Activated naive CD4-positive, alpha-beta T cell treated with anti-CD3 and anti-CD28 coated beads, Interleukin-2, amount 10 ng/mL, durations not matched to agents 7 days and 5 days (primary cell): ENCODE measurements at regions not wholly inside any gene's neighbourhood (a gene's known extent, or its start where the extent isn't known, plus 50 kb on each side); places are given as distances from the start of the nearest gene placed in this dataset.

Experiments used
- CTCF ChIA-PET: fragments of 350-600 bp; sonication (Branson Sonifier 250); formaldehyde crosslinking; loops from one replicate; lab custom pipeline; 2021; ENCODE audit warnings: antibody characterized with exemption; lab: Charles Lee
- DNase-seq: peaks from one replicate; pipeline ENCODE4 v3.0.0-alpha.2; 2020
- H3K27ac Mint-ChIP-seq: one replicate; pipeline ENCODE4 v1.8.0; 2021; ENCODE audit warnings: mild to moderate bottlenecking, moderate library complexity, mixed read lengths
- H3K27me3 Mint-ChIP-seq: one replicate; pipeline ENCODE4 v1.8.0; 2021; ENCODE audit warnings: mild to moderate bottlenecking, mixed read lengths
- H3K36me3 Mint-ChIP-seq: one replicate; pipeline ENCODE4 v1.8.0; 2021; ENCODE audit warnings: mixed read lengths
- H3K4me1 Mint-ChIP-seq: one replicate; pipeline ENCODE4 v1.8.0; 2021; ENCODE audit warnings: mixed read lengths
- H3K4me3 Mint-ChIP-seq: one replicate; pipeline ENCODE4 v1.8.0; 2021; ENCODE audit warnings: mild to moderate bottlenecking, moderate library complexity, mixed read lengths
- H3K9me3 Mint-ChIP-seq: one replicate; pipeline ENCODE4 v1.8.0; 2021; ENCODE audit warnings: mixed read lengths

DNA sequence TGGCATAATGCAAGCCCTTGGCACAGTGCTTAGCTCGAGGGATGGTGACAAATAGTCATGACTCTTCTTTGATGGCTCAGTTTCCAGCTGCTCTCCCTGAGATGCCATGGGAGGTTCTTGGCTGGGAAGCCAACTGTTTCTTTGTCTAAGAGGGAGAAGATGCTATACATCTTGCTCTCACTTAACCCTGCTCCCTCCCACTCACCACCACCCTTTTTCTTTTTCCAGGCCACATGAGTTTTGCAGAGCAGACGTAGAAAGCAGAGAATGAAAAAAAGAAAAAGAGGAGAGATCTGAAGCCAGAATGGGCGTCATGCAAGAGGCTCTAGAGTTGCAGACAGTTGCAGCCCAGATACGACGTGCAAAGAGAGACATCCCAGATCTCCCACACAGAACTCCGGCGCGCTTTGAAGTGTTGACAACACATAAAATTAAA, 160.5 kb downstream of the FGF18 start:
- Mint-ChIP-seq H3K4me1 (no peaks in the 10 kb centered on the region), H3K27ac (no peak overlapping the region), H3K9me3 (peaks cover 4% of the 10 kb centered on the region), H3K27me3 (peaks cover 5% of the 10 kb centered on the region), H3K36me3 (no peaks in the 10 kb centered on the region), H3K4me3 (no peak overlapping the region)
- CTCF ChIA-PET: no interaction called here
- no peak for DNase-seq

DNA sequence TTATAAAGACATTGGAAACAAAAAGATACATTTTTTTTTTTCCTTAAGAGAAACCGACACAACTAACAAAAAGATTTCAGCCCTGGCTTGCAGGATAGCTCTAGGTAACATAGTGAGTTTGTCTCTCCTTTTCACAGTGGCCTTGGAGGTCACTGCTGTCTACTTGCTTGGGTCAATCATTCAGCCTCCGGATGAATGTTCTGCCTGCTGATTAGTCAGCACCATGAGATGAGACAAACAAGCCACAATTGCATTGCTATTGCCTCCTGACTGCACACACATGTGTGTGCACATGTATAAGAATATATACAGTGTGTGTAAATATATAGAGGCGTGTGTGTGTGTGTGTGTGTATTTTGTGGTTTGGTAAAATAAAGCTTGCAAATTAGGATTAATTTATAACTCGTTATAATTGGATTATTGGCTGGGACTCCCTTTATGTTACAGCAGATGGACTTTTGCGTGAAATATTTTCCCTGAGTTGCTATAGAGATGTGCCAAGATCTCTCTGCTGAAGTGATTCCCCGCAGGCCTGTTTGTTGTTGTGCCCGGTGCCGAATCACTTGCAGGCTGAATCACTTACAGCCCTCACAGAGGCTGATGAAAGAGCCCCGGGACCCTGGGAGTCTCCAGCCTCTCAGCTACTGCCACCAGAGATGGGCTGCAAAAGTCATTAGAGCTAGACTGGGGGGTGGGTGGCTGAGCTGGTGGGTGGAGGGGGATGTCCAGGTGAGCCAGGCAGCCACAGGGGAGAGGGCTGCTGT, 161.2 kb downstream of the FGF18 start:
- H3K27ac Mint-ChIP-seq: no peak overlapping the region
- no peak for DNase-seq

DNA sequence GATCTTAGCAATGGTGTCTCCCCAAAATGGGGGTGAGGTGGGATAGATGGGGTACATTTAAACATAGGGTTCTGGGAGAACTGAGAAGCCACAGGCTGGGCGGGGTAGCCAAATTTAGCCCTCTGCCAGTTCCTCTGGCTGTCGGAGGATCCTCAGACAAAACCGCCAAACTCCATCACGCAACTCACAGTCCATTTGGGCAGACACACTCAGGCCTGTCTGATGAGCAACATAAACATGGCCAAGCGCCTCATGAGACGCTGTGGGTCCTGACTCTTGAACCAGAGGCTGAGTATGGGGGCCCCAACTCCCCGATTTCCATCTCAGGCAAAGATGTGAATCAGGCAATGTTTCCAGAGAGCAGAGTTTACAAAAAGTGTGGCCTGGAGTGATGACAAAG, 162.3 kb downstream of the FGF18 start:
- Mint-ChIP-seq H3K4me1 (no peaks in the 10 kb centered on the region), H3K27ac (no peak overlapping the region), H3K27me3 (peaks cover 5% of the 10 kb centered on the region), H3K4me3 (no peak overlapping the region), H3K9me3 (no peaks in the 10 kb centered on the region), H3K36me3 (no peaks in the 10 kb centered on the region)
- DNase-seq: no peak
- CTCF ChIA-PET: no interaction called here

More for the DNA sequence above, 161.2 kb downstream of the FGF18 start:
- Mint-ChIP-seq H3K4me3 (no peak overlapping the region), H3K27me3 (peaks cover 5% of the 10 kb centered on the region), H3K36me3 (no peaks in the 10 kb centered on the region), H3K9me3 (peaks cover 4% of the 10 kb centered on the region), H3K4me1 (no peaks in the 10 kb centered on the region)
- CTCF ChIA-PET: no interaction called here

DNA sequence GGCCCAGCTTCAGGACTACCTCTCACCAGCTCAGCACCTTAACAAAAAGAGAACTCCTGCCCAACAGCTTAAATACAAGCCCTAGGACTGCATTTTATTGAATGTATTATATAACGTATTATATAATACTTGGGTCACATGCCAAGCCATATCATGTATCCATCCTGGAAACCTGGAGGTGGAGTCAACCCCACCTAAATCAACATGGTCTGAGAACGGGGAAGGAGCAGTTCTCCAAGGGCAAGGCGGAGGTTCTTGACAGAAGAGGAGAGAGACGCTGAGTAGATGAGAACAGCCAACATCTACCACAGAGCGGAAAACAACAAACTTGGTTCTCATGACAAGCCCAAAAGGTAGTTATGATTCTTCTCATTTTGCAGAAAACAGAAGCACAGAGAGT, 163.4 kb downstream of the FGF18 start:
- H3K36me3 Mint-ChIP-seq: no peaks in the 10 kb centered on the region
- no peak overlapping the region for H3K27ac Mint-ChIP-seq
- H3K4me1 Mint-ChIP-seq: no peaks in the 10 kb centered on the region
- H3K4me3 Mint-ChIP-seq: no peak overlapping the region
- H3K9me3 Mint-ChIP-seq: no peaks in the 10 kb centered on the region
- DNase-seq: no peak
- CTCF ChIA-PET: interaction anchor here (1.1 kb wide), 1 partner anchor 96 kb away, joined by 3 read pairs; no protein-coding TSS in a partner anchor
- peaks cover 5% of the 10 kb centered on the region for H3K27me3 Mint-ChIP-seq

DNA sequence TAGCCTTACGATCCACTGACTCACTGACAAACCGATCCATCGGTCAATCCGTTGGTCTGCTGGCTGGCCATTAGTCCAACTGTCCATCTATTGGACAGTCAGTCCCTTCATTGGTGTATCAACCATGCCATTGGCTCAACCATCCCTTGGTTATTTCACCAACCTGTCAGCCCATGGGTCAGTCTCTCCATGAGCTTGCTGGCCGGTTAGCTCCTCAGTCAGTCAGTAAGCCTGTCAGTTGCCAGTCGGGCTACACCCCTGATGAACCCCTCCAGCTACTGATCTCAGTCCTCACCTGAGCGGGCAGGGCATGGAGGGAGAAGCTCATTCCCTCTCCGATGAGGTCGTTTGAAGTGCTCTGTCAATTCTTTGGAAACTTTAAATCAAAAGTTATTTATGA, 166.5 kb downstream of the FGF18 start:
- Mint-ChIP-seq H3K36me3 (no peaks in the 10 kb centered on the region), H3K27me3 (peaks cover 8% of the 10 kb centered on the region), H3K4me3 (no peak overlapping the region), H3K4me1 (no peaks in the 10 kb centered on the region), H3K9me3 (no peaks in the 10 kb centered on the region), H3K27ac (no peak overlapping the region)
- CTCF ChIA-PET: no interaction called here
- DNase-seq: no peak

DNA sequence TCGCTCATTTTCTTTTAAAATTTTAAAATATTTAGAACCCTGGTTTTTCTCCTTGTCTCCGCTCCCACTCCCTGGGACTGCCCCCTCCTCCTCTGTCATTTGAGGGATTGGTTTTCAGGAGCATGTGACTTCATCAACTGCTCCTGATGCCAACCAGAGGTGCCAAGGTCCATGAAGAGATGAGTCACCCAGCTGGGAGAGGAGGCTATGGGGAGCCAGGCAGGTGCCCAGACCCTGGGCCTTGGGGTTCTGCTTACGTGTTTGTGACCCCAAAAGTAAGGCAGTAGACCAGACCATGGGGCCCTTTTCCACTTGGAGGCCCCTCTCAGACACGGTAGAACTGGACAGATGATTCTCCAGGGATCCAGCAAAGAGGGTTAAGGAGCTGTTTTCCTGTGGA, 167.0 kb downstream of the FGF18 start:
- no peak for DNase-seq
- no peaks in the 10 kb centered on the region for H3K36me3 Mint-ChIP-seq
- H3K4me1 Mint-ChIP-seq: no peaks in the 10 kb centered on the region
- peaks cover 9% of the 10 kb centered on the region for H3K27me3 Mint-ChIP-seq
- H3K9me3 Mint-ChIP-seq: no peaks in the 10 kb centered on the region
- CTCF ChIA-PET: no interaction called here
- H3K27ac Mint-ChIP-seq: no peak overlapping the region
- no peak overlapping the region for H3K4me3 Mint-ChIP-seq

DNA sequence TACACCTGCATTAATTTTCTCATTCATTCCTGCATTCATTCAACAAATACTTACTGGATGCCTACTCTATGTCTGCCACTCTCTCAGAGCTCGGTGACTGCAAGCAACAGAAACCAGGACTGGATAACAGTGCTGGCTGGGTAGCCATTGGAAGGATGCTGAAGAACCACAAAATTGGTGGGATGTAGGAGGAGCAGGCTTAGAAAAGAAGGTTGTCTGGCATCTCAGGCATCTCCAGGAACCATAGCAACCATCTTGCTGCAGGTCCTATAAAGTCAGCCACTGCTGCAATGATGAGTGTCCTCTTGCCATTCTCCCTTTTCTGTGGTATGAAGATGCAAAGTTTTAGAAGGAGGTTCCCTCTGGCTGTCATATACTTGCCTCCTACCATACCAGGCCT, 168.6 kb downstream of the FGF18 start:
- DNase-seq: no peak

DNA sequence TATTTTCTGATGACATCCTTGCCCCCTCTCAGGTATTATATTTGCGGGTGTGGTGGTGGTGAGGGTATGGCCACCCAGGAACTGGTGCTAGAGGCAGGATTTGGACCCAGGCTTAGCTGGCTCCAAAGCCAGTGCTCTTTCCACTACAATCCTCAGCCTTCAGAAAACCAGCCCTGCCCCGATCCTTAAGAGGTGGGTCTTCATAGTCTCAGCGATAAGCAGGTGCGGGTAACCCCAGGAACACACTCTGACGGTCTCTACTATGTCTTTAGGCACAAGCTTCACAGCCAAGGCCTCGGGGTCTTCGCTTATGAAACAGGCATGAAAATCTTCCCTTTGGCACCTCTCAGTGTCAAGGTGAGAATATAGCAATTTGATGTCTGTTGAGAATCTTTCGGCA, 169.3 kb downstream of the FGF18 start:
- DNase-seq: no peak
- Mint-ChIP-seq H3K27me3 (peaks cover 4% of the 10 kb centered on the region), H3K27ac (no peak overlapping the region), H3K36me3 (no peaks in the 10 kb centered on the region), H3K4me1 (no peaks in the 10 kb centered on the region), H3K9me3 (no peaks in the 10 kb centered on the region), H3K4me3 (no peak overlapping the region)
- CTCF ChIA-PET: no interaction called here

More for the DNA sequence above, 168.6 kb downstream of the FGF18 start:
- CTCF ChIA-PET: no interaction called here
- no peak overlapping the region for H3K4me3 Mint-ChIP-seq
- no peak overlapping the region for H3K27ac Mint-ChIP-seq
- no peaks in the 10 kb centered on the region for H3K36me3 Mint-ChIP-seq
- peaks cover 7% of the 10 kb centered on the region for H3K27me3 Mint-ChIP-seq
- no peaks in the 10 kb centered on the region for H3K4me1 Mint-ChIP-seq
- no peaks in the 10 kb centered on the region for H3K9me3 Mint-ChIP-seq

DNA sequence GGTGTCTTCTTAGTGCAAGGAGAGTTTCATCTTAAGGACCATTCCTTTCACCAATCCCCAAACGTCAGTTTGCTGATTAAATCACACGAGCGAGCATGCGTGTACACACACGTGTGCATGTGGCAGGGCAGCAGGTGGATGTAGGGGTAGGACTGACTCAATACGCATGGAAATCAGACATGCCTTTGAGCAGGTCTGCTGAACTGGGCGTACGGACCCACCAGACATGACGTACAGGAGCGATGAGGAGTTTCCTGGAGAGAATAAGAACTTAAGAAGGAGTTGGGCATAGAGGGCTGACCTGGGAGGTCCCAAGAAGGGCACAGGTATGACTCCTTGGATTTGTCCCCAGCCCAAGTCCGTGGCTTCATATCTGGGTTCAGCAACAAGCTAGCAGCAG, 170.0 kb downstream of the FGF18 start:
- CTCF ChIA-PET: no interaction called here
- Mint-ChIP-seq H3K27ac (no peak overlapping the region), H3K4me1 (no peaks in the 10 kb centered on the region), H3K9me3 (no peaks in the 10 kb centered on the region), H3K36me3 (no peaks in the 10 kb centered on the region), H3K27me3 (peaks cover 4% of the 10 kb centered on the region), H3K4me3 (no peak overlapping the region)
- DNase-seq: no peak

DNA sequence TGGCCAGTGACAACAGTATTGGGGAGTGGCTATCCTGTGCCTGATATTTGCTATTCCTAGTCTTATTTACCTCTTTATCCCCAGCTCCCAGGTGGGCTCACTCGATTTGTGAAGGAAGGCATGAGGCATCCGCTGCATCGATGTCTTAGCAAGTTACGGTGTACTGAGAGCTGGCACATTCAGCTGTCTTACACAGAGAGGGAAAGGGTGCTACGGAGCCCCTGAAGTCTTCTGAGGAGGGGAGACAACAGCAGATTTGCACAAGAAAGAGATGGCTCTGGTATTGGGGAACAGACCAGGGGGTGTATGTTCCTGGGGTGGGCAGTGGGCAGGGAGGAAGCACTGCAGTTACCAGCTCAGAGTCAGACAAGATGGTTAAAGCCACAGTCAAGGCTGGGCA, 172.6 kb downstream of the FGF18 start:
- Mint-ChIP-seq H3K27me3 (peaks cover 4% of the 10 kb centered on the region), H3K4me3 (no peak overlapping the region), H3K4me1 (no peaks in the 10 kb centered on the region), H3K36me3 (no peaks in the 10 kb centered on the region), H3K9me3 (no peaks in the 10 kb centered on the region), H3K27ac (no peak overlapping the region)
- DNase-seq: no peak
- CTCF ChIA-PET: no interaction called here

DNA sequence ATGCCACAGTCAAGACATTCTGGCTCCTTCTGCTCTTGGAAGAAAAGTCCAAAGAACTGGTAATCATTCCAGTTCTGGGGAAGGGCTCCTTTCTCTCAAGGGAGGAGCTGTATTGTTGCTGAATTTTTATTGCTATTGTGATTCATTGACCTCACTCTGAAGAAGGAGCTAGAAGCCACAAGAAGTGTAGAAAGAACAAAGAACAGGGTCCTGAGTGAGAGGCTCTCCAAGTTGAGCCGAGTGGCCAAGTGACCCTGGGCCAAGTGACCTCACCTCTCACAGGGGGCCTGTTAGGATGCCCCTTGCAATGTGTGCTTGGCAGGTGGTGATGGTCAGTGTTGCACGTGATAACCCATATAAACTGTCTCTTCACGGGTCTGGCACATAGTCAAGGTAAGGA, 173.3 kb downstream of the FGF18 start:
- no peaks in the 10 kb centered on the region for H3K36me3 Mint-ChIP-seq
- H3K9me3 Mint-ChIP-seq: no peaks in the 10 kb centered on the region
- H3K27ac Mint-ChIP-seq: no peak overlapping the region
- H3K27me3 Mint-ChIP-seq: peaks cover 4% of the 10 kb centered on the region
- no peak overlapping the region for H3K4me3 Mint-ChIP-seq
- no peak for DNase-seq
- no peaks in the 10 kb centered on the region for H3K4me1 Mint-ChIP-seq
- CTCF ChIA-PET: no interaction called here

DNA sequence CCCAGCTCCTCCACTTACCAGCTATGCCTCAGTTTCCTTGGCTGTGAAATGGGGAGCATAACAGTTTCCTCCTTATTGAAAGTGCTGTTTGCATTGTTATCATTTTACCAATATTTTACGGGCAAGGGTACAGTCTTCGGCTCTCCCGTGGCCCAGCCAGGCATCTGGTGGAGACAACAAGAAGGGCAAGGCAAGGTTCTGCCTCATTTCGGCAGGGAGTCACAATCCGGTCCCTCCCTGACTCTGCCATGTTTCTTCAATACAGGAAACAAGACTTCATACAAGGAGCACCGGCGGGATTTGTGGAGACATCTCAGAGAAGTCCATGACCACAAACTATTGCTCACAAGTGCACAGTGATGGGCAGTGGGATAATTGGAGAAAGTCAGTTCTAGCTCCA, 174.0 kb downstream of the FGF18 start:
- Mint-ChIP-seq H3K4me3 (no peak overlapping the region), H3K27me3 (peaks cover 4% of the 10 kb centered on the region), H3K9me3 (no peaks in the 10 kb centered on the region), H3K36me3 (no peaks in the 10 kb centered on the region), H3K4me1 (no peaks in the 10 kb centered on the region), H3K27ac (no peak overlapping the region)
- CTCF ChIA-PET: no interaction called here
- no peak for DNase-seq

DNA sequence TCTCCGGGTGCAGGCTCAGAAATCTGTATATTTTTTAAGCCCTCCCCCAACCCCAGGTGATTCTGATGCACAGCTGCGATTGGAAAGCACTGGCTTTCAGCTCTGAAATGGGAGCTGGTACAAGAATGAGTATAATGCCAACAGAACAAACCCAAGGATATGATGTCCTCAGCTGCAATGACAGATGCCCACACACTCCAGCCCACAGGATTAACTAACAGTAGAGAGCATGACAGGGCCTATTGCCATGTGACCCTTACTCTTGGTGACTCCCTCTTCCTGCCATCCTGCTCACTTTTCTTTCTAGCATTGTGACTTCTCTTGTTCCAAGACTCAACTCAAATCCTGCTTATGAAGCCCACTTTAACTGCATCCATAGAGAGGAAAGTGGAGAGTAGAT, 174.5 kb downstream of the FGF18 start:
- Mint-ChIP-seq H3K9me3 (no peaks in the 10 kb centered on the region), H3K36me3 (no peaks in the 10 kb centered on the region), H3K27me3 (peaks cover 4% of the 10 kb centered on the region), H3K4me1 (no peaks in the 10 kb centered on the region), H3K4me3 (no peak overlapping the region), H3K27ac (no peak overlapping the region)
- CTCF ChIA-PET: no interaction called here
- DNase-seq: no peak

DNA sequence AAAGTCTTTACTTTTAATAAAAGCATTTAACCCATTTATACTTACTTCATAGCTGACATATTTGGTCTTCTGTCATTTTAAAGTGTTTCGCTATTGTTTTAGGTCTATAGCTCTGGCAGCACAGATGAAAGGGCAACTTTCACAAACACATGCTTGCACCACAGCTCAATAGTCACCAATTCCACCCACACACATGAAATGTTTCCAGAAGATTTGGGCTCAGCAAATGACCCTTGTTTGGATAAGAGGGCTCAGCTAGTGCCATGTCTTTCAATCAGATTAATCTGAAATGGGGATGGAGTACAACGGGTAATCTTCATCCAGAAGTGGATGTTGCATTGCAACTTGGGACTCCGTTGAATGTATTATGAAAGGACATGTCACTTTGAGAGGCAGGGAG, 176.0 kb downstream of the FGF18 start:
- Mint-ChIP-seq H3K36me3 (no peaks in the 10 kb centered on the region), H3K27ac (no peak overlapping the region)
- CTCF ChIA-PET: interaction anchor here (0.7 kb wide), 1 partner anchor 431 kb away, joined by 3 read pairs; no protein-coding TSS in a partner anchor

DNA sequence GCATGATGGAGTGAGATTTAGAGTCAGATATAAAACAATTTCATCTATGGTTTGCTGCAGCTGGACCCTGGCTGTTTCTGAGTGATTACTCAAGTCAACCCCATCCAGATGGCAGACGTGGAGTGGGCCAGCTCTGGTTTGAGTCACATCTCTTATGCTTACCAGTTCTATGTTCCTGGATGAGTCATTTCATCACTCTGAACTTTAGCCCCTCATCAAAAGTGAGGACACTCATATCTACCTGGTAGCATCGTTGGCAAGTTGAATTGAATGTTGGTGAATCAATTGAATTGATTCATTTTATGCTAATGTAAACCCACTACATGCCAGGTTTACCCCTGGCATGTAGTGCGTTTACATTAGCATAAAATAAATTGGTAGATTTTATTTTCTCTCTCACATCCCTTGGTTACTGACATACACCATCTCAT, 176.4 kb downstream of the FGF18 start:
- H3K27ac Mint-ChIP-seq: no peak overlapping the region
- CTCF ChIA-PET: no interaction called here
- H3K4me1 Mint-ChIP-seq: no peaks in the 10 kb centered on the region
- no peak overlapping the region for H3K4me3 Mint-ChIP-seq
- no peaks in the 10 kb centered on the region for H3K9me3 Mint-ChIP-seq
- no peak for DNase-seq
- H3K27me3 Mint-ChIP-seq: peaks cover 14% of the 10 kb centered on the region
- no peaks in the 10 kb centered on the region for H3K36me3 Mint-ChIP-seq

More for the DNA sequence above, 176.0 kb downstream of the FGF18 start:
- peaks cover 11% of the 10 kb centered on the region for H3K27me3 Mint-ChIP-seq
- H3K9me3 Mint-ChIP-seq: no peaks in the 10 kb centered on the region
- no peaks in the 10 kb centered on the region for H3K4me1 Mint-ChIP-seq
- no peak for DNase-seq
- no peak overlapping the region for H3K4me3 Mint-ChIP-seq
